ENCODE measurements at regions not wholly inside any gene's neighbourhood (a gene's known extent, or its start where the extent isn't known, plus 50 kb on each side); places are given as distances from the start of the nearest gene placed in this dataset.
A peak's percentile ranks its signal among the peaks of the same experiment; 100 is the strongest.

GRCh38 chr6:170203212-170203611, 87.7 kb downstream of the DLL1 start:
- TF ChIP-seq CTCF (IDR thresholded peaks at IDR 0.05), result no peak
- peak; percentile 11 for DNase-seq

GRCh38 chr6:170202416-170203135, 88.3 kb downstream of the DLL1 start:
- Histone ChIP-seq H3K36me3 (no peaks in the 10 kb centered on the region), H3K4me1 (no peaks in the 10 kb centered on the region), H3K4me3 (no peak overlapping the region), H3K27me3 (no peaks in the 10 kb centered on the region), H3K9me3 (no peaks in the 10 kb centered on the region), H3K9ac (ENCODE audit: low read depth in 2 of 2, low read length in 2 of 2) (no peak overlapping the region), H3K27ac (no peak overlapping the region)
- intact Hi-C loops (cut with DNase I), result no loop called here
- peak; percentile 6 for DNase-seq
- no peak for TF ChIP-seq CTCF (IDR thresholded peaks at IDR 0.05)

More at GRCh38 chr6:170203212-170203611, 87.7 kb downstream of the DLL1 start:
- Histone ChIP-seq H3K36me3 (no peaks in the 10 kb centered on the region), H3K27me3 (no peaks in the 10 kb centered on the region), H3K27ac (no peak overlapping the region), H3K4me1 (no peaks in the 10 kb centered on the region), H3K9ac (ENCODE audit: low read depth in 2 of 2, low read length in 2 of 2) (no peak overlapping the region), H3K9me3 (no peaks in the 10 kb centered on the region), H3K4me3 (no peak overlapping the region)
- intact Hi-C loops (cut with DNase I), result no loop called here

DNA sequence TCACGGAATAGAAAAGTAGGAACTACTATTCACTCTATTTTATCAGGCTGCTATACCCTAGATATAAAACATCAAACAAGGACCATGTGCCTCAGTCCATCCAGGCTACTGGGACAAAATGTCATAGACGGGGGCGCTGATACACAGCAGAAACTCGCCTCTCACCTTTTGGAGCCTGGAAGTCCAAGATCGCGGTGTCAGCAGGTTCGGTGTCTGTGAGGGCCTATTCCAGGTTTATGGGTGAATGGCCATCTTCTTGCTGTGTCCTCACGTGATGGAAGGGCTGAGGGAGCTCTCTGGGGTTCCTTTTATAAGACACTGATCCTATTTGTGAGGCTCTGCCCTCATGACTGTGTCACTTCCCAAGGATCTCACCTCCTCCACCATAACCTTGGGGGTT, 89.5 kb downstream of the DLL1 start:
- Histone ChIP-seq H3K9me3 (no peaks in the 10 kb centered on the region), H3K9ac (ENCODE audit: low read depth in 2 of 2, low read length in 2 of 2) (no peak overlapping the region), H3K36me3 (no peaks in the 10 kb centered on the region), H3K4me1 (no peaks in the 10 kb centered on the region), H3K27ac (no peak overlapping the region), H3K27me3 (no peaks in the 10 kb centered on the region), H3K4me3 (no peak overlapping the region)
- no peak for TF ChIP-seq CTCF (IDR thresholded peaks at IDR 0.05)
- peak; percentile 15 for DNase-seq
- intact Hi-C loops (cut with DNase I), result no loop called here

GRCh38 chr6:170200458-170200891, 90.4 kb downstream of the DLL1 start:
- Histone ChIP-seq H3K27ac (no peak overlapping the region), H3K9me3 (no peaks in the 10 kb centered on the region), H3K9ac (ENCODE audit: low read depth in 2 of 2, low read length in 2 of 2) (no peak overlapping the region), H3K36me3 (no peaks in the 10 kb centered on the region), H3K4me3 (no peak overlapping the region), H3K4me1 (no peaks in the 10 kb centered on the region), H3K27me3 (no peaks in the 10 kb centered on the region)
- DNase-seq, result peak; percentile 16
- no peak for TF ChIP-seq CTCF (IDR thresholded peaks at IDR 0.05)
- intact Hi-C loops (cut with DNase I), result no loop called here

DNA sequence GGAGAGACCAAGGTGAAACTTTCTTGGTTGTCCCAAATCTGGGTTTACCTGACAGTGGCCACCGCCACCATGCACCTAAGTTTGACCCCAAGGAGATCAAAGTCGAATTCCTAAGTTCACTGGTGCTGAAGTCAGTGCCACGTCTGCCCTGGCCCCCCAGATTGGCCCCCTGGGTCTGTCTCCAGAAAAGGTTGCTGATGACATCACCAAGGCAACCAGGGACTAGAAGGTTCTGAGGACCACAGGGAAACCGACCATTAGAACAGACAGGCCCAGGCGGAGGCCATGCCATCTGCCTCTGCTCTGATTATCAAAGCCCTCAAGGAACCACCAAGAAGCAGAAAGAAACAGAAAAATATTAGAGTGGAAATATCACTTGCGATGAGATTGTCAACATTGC, 91.2 kb downstream of the DLL1 start:
- H3K4me3 ChIP-seq, result no peak overlapping the region
- H3K27ac ChIP-seq, result no peak overlapping the region
- TF ChIP-seq CTCF (IDR thresholded peaks at IDR 0.05), result no peak
- H3K9ac ChIP-seq (ENCODE audit: low read depth in 2 of 2, low read length in 2 of 2), result no peak overlapping the region
- no peaks in the 10 kb centered on the region for H3K9me3 ChIP-seq
- peak; percentile 11 for DNase-seq
- no peaks in the 10 kb centered on the region for H3K27me3 ChIP-seq
- H3K36me3 ChIP-seq, result no peaks in the 10 kb centered on the region
- intact Hi-C loops (cut with DNase I), result no loop called here
- no peaks in the 10 kb centered on the region for H3K4me1 ChIP-seq

Data from colonic mucosa (tissue), 4 donors.